ENCODE measurements at regions not wholly inside any gene's neighbourhood (a gene's known extent, or its start where the extent isn't known, plus 50 kb on each side); places are given as distances from the start of the nearest gene placed in this dataset.

GRCh38 chr12:63013302-63013701 lies 78.4 kb upstream of the PPM1H start:
- in situ Hi-C loops (cut with MboI; ENCODE audit: low pct_ligation_motif_present in 1 of 4, low pct_unique_long_range_greater_than_20kb in 1 of 4, low sequenced_read_pairs in 3 of 4), result no loop called here
- intact Hi-C loops (cut with DNase I; ENCODE audit: low total_unique reads), result no loop called here
- no peak overlapping the region for H3K4me3 ChIP-seq

GRCh38 chr12:63010698-63011097 lies 75.7 kb upstream of the PPM1H start:
- Histone ChIP-seq H3K27me3 (no peaks in the 10 kb centered on the region), H3K4me3 (no peak overlapping the region), H3K9me3 (no peaks in the 10 kb centered on the region), H3K36me3 (no peaks in the 10 kb centered on the region), H3K4me1 (no peaks in the 10 kb centered on the region), H3K27ac (no peak overlapping the region)
- intact Hi-C loops (cut with DNase I; ENCODE audit: low total_unique reads), result no loop called here
- 92% methylated on average over 2 of the region's 2 CpGs; no CpG with 5 or more reads in 1 of the 2 donors for WGBS, 2 donors (ENCODE audit: low coverage in 1 of 2)
- DNase-seq, result no peak
- in situ Hi-C loops (cut with MboI; ENCODE audit: low pct_ligation_motif_present in 1 of 4, low pct_unique_long_range_greater_than_20kb in 1 of 4, low sequenced_read_pairs in 3 of 4), result no loop called here
- TF ChIP-seq POLR2AphosphoS5 (IDR thresholded peaks at IDR 0.05), result no peak
- TF ChIP-seq EP300 (IDR thresholded peaks at IDR 0.05; ENCODE audit: low read depth), result no peak
- no peak for TF ChIP-seq POLR2A (IDR thresholded peaks at IDR 0.05)
- TF ChIP-seq CTCF (IDR thresholded peaks at IDR 0.05), result no peak

More at GRCh38 chr12:63013302-63013701, 78.4 kb upstream of the PPM1H start:
- Histone ChIP-seq H3K27ac (no peak overlapping the region), H3K9me3 (no peaks in the 10 kb centered on the region), H3K4me1 (no peaks in the 10 kb centered on the region), H3K27me3 (no peaks in the 10 kb centered on the region), H3K36me3 (no peaks in the 10 kb centered on the region)
- 81 to 87% methylated on average over 3 of the region's 3 CpGs for WGBS, 2 donors (ENCODE audit: low coverage in 1 of 2)
- TF ChIP-seq EP300 (IDR thresholded peaks at IDR 0.05; ENCODE audit: low read depth), result no peak
- no peak for DNase-seq

GRCh38 chr12:63008372-63008771 lies 73.4 kb upstream of the PPM1H start:
- no peaks in the 10 kb centered on the region for H3K36me3 ChIP-seq
- DNase-seq, result no peak
- no peak overlapping the region for H3K27ac ChIP-seq
- H3K4me1 ChIP-seq, result no peaks in the 10 kb centered on the region
- H3K9me3 ChIP-seq, result no peaks in the 10 kb centered on the region
- TF ChIP-seq CTCF (IDR thresholded peaks at IDR 0.05) (no peak), EP300 (IDR thresholded peaks at IDR 0.05; ENCODE audit: low read depth) (no peak), POLR2AphosphoS5 (IDR thresholded peaks at IDR 0.05) (no peak), POLR2A (IDR thresholded peaks at IDR 0.05) (no peak)
- 85 to 88% methylated on average over 2 to 4 of the region's 4 CpGs for WGBS, 2 donors (ENCODE audit: low coverage in 1 of 2)
- intact Hi-C loops (cut with DNase I; ENCODE audit: low total_unique reads), result no loop called here
- H3K4me3 ChIP-seq, result no peak overlapping the region
- H3K27me3 ChIP-seq, result no peaks in the 10 kb centered on the region
- in situ Hi-C loops (cut with MboI; ENCODE audit: low pct_ligation_motif_present in 1 of 4, low pct_unique_long_range_greater_than_20kb in 1 of 4, low sequenced_read_pairs in 3 of 4), result no loop called here

GRCh38 chr12:63007726-63008125 lies 72.8 kb upstream of the PPM1H start:
- TF ChIP-seq POLR2A (IDR thresholded peaks at IDR 0.05) (no peak), EP300 (IDR thresholded peaks at IDR 0.05; ENCODE audit: low read depth) (no peak), CTCF (IDR thresholded peaks at IDR 0.05) (no peak), POLR2AphosphoS5 (IDR thresholded peaks at IDR 0.05) (no peak)
- no peaks in the 10 kb centered on the region for H3K9me3 ChIP-seq
- 70 to 72% methylated on average over 5 to 6 of the region's 6 CpGs for WGBS, 2 donors (ENCODE audit: low coverage in 1 of 2)
- in situ Hi-C loops (cut with MboI; ENCODE audit: low pct_ligation_motif_present in 1 of 4, low pct_unique_long_range_greater_than_20kb in 1 of 4, low sequenced_read_pairs in 3 of 4), result no loop called here
- H3K27me3 ChIP-seq, result no peaks in the 10 kb centered on the region
- no peak overlapping the region for H3K4me3 ChIP-seq
- intact Hi-C loops (cut with DNase I; ENCODE audit: low total_unique reads), result no loop called here
- no peaks in the 10 kb centered on the region for H3K36me3 ChIP-seq
- H3K27ac ChIP-seq, result no peak overlapping the region
- DNase-seq, result no peak
- no peaks in the 10 kb centered on the region for H3K4me1 ChIP-seq

GRCh38 chr12:63006536-63006935 lies 71.6 kb upstream of the PPM1H start:
- no peak for TF ChIP-seq POLR2A (IDR thresholded peaks at IDR 0.05)
- TF ChIP-seq POLR2AphosphoS5 (IDR thresholded peaks at IDR 0.05), result no peak
- TF ChIP-seq EP300 (IDR thresholded peaks at IDR 0.05; ENCODE audit: low read depth), result no peak
- TF ChIP-seq CTCF (IDR thresholded peaks at IDR 0.05), result no peak
- WGBS, 2 donors (ENCODE audit: low coverage in 1 of 2), result 75 to 77% methylated on average over 4 of the region's 4 CpGs
- Histone ChIP-seq H3K9me3 (no peaks in the 10 kb centered on the region), H3K36me3 (no peaks in the 10 kb centered on the region), H3K4me1 (no peaks in the 10 kb centered on the region), H3K27ac (no peak overlapping the region), H3K4me3 (no peak overlapping the region), H3K27me3 (no peaks in the 10 kb centered on the region)
- no peak for DNase-seq
- intact Hi-C loops (cut with DNase I; ENCODE audit: low total_unique reads), result no loop called here
- in situ Hi-C loops (cut with MboI; ENCODE audit: low pct_ligation_motif_present in 1 of 4, low pct_unique_long_range_greater_than_20kb in 1 of 4, low sequenced_read_pairs in 3 of 4), result no loop called here
